ENCODE measurements at regions not wholly inside any gene's neighbourhood (a gene's known extent, or its start where the extent isn't known, plus 50 kb on each side); places are given as distances from the start of the nearest gene placed in this dataset.

DNA sequence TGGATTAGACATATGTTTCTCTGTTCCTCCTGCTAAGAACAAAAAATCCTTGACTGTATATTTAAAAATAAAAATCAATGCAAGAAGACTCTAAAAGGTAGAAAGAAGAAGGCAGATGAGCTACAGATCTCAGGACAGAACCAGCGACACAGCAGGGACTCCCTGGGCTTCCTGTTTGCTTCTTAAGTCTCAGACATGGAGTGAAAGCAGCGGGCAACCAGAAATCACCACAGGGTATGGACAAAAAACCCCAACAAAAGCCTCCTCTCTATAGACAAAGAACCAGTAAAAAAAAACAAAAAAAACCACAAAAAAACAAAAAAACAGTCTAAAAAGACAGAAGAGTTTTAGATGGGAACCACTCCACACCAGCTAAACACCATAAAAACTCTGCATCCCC, 971.0 kb upstream of the GYPC start:
- no peak for TF ChIP-seq POLR2AphosphoS5 (IDR thresholded peaks at IDR 0.05; ENCODE audit: low read depth, low read length)
- TF ChIP-seq POLR2A (IDR thresholded peaks at IDR 0.05; ENCODE audit: low read depth, low read length), result no peak
- TF ChIP-seq TAF1 (IDR thresholded peaks at IDR 0.05; ENCODE audit: low read depth, low read length), result no peak
- no peak for TF ChIP-seq POU2F2 (IDR thresholded peaks at IDR 0.05; ENCODE audit: low read depth, low read length)
- TF ChIP-seq PAX5 (IDR thresholded peaks at IDR 0.05; ENCODE audit: insufficient read depth, low read length, severe bottlenecking), result no peak
- no peak for TF ChIP-seq SPI1 (IDR thresholded peaks at IDR 0.05; ENCODE audit: low read depth, low read length)
